Suprapubic skin (tissue), 4 donors: ENCODE measurements at regions not wholly inside any gene's neighbourhood (a gene's known extent, or its start where the extent isn't known, plus 50 kb on each side); places are given as distances from the start of the nearest gene placed in this dataset.
"Not testable (repeated sequence)": the region's sequence is repeated elsewhere in the genome, so short reads cannot be mapped to it uniquely, and the experiment has no call there.

ENCODE experiments used
- DNase-seq, 2 donors: peaks; one replicate each; pipeline ENCODE4 v3.0.0-alpha.2; 2019; ENCODE audit warnings: low spot score in 2 of 2
- H3K27ac ChIP-seq: fragments of 200-600 bp; sonication (generic); one replicate; pipeline ENCODE4 v1.5.1; 2019
- H3K27me3 ChIP-seq: fragments of 200-600 bp; sonication (generic); one replicate; pipeline ENCODE4 v1.5.1; 2019
- H3K36me3 ChIP-seq: fragments of 200-600 bp; sonication (generic); one replicate; pipeline ENCODE4 v1.5.1; 2019
- H3K4me1 ChIP-seq: fragments of 200-600 bp; sonication (generic); one replicate; pipeline ENCODE4 v1.5.1; 2019
- H3K4me3 ChIP-seq: fragments of 200-600 bp; sonication (generic); one replicate; pipeline ENCODE4 v1.5.1; 2019; ENCODE audit warnings: mild to moderate bottlenecking
- H3K9me3 ChIP-seq: fragments of 200-600 bp; sonication (generic); one replicate; pipeline ENCODE4 v1.5.1; 2019
- CTCF ChIP-seq, 2 donors: fragments of 200-600 bp in 1 of 2; fragments of 450-650 bp in 1 of 2; sonication (generic) in 1 of 2; IDR thresholded peaks; one replicate each; pipeline ENCODE4 v1.5.1; 2016 to 2019; ENCODE audit warnings: antibody characterized with exemption in 2 of 2, mild to moderate bottlenecking in 1 of 2, moderate library complexity in 1 of 2
- EP300 ChIP-seq: sonication (generic); formaldehyde crosslinking; IDR thresholded peaks from one replicate; pipeline ENCODE4 v1.6.1; 2017; ENCODE audit warnings: antibody characterized with exemption
- POLR2A ChIP-seq, 2 donors: fragments of 450-650 bp; IDR thresholded peaks; one replicate each; pipeline ENCODE4 v1.6.1; 2017; ENCODE audit warnings: antibody characterized with exemption in 2 of 2, mild to moderate bottlenecking in 2 of 2, moderate library complexity in 2 of 2
- POLR2AphosphoS5 ChIP-seq, 3 donors: sonication (generic); formaldehyde crosslinking; IDR thresholded peaks; one replicate each; pipeline ENCODE4 v1.6.1; 2017; ENCODE audit warnings: antibody characterized with exemption in 3 of 3
- WGBS: methylation state at CpG from one replicate; pipeline ENCODE4 v1.1.5; 2018; 5-methylcytosine and 5-hydroxymethylcytosine counted together

GRCh38 chr14:65838565-65838964 is 426.0 kb downstream of the FUT8 start:
- no peak for DNase-seq
- Histone ChIP-seq H3K27me3 (no peaks in the 10 kb centered on the region), H3K9me3 (no peaks in the 10 kb centered on the region), H3K27ac (no peak overlapping the region), H3K4me3 (no peak overlapping the region), H3K4me1 (peaks cover 3% of the 10 kb centered on the region), H3K36me3 (no peaks in the 10 kb centered on the region)
- no peak for TF ChIP-seq CTCF (IDR thresholded peaks at IDR 0.05)
- TF ChIP-seq EP300, result no peak
- 89% methylated on average over 5 of the region's 5 CpGs for WGBS

- no peak overlapping the region for H3K27ac ChIP-seq
- no peak overlapping the region for H3K4me3 ChIP-seq
- H3K36me3 ChIP-seq, result no peaks in the 10 kb centered on the region
- no peaks in the 10 kb centered on the region for H3K27me3 ChIP-seq
- 93% methylated on average over 6 of the region's 6 CpGs for WGBS
- H3K9me3 ChIP-seq, result no peaks in the 10 kb centered on the region
- no peak for TF ChIP-seq POLR2AphosphoS5 (IDR thresholded peaks at IDR 0.05)
- TF ChIP-seq EP300, result no peak
- TF ChIP-seq CTCF (IDR thresholded peaks at IDR 0.05), result no peak
- no peak for TF ChIP-seq POLR2A (IDR thresholded peaks at IDR 0.05)
- no peaks in the 10 kb centered on the region for H3K4me1 ChIP-seq
- no peak for DNase-seq
Observed at GRCh38 chr14:65840118-65840751, 427.7 kb downstream of the FUT8 start.

GRCh38 chr14:65840786-65841185 is 428.3 kb downstream of the FUT8 start:
- no peak for DNase-seq
- no peaks in the 10 kb centered on the region for H3K27me3 ChIP-seq
- 100% methylated on average over 1 of the region's 1 CpG for WGBS

GRCh38 chr14:65846196-65846868 is 433.8 kb downstream of the FUT8 start:
- TF ChIP-seq POLR2AphosphoS5 (IDR thresholded peaks at IDR 0.05) (no peak), EP300 (no peak), POLR2A (IDR thresholded peaks at IDR 0.05) (no peak), CTCF (IDR thresholded peaks at IDR 0.05) (no peak)
- DNase-seq, result no peak
- Histone ChIP-seq H3K4me1 (no peaks in the 10 kb centered on the region), H3K4me3 (no peak overlapping the region), H3K9me3 (no peaks in the 10 kb centered on the region), H3K27me3 (no peaks in the 10 kb centered on the region), H3K36me3 (no peaks in the 10 kb centered on the region), H3K27ac (no peak overlapping the region)
- 84% methylated on average over 2 of the region's 2 CpGs for WGBS

More at GRCh38 chr14:65840786-65841185, 428.3 kb downstream of the FUT8 start:
- H3K9me3 ChIP-seq, result no peaks in the 10 kb centered on the region
- H3K4me1 ChIP-seq, result no peaks in the 10 kb centered on the region
- TF ChIP-seq CTCF (IDR thresholded peaks at IDR 0.05) (no peak), EP300 (no peak), POLR2AphosphoS5 (IDR thresholded peaks at IDR 0.05) (no peak), POLR2A (IDR thresholded peaks at IDR 0.05) (no peak)
- H3K36me3 ChIP-seq, result no peaks in the 10 kb centered on the region
- no peak overlapping the region for H3K4me3 ChIP-seq
- H3K27ac ChIP-seq, result no peak overlapping the region

- Histone ChIP-seq H3K27ac (no peak overlapping the region), H3K4me3 (no peak overlapping the region), H3K9me3 (no peaks in the 10 kb centered on the region), H3K27me3 (no peaks in the 10 kb centered on the region), H3K36me3 (no peaks in the 10 kb centered on the region), H3K4me1 (no peaks in the 10 kb centered on the region)
- WGBS, result 81% methylated on average over 7 of the region's 7 CpGs
- DNase-seq, result no peak
- TF ChIP-seq EP300 (no peak), CTCF (IDR thresholded peaks at IDR 0.05) (no peak), POLR2A (IDR thresholded peaks at IDR 0.05) (no peak), POLR2AphosphoS5 (IDR thresholded peaks at IDR 0.05) (no peak)
Observed at GRCh38 chr14:65847075-65847847, 434.7 kb downstream of the FUT8 start.

GRCh38 chr14:65847931-65848330 is 435.4 kb downstream of the FUT8 start:
- not testable (repeated sequence) for H3K4me1 ChIP-seq, H3K4me3 ChIP-seq, H3K27me3 ChIP-seq, H3K27ac ChIP-seq, H3K9me3 ChIP-seq, DNase-seq, H3K36me3 ChIP-seq
- WGBS, result 91% methylated on average over 3 of the region's 3 CpGs
